Rectal smooth muscle tissue (tissue), 1 donor: ENCODE measurements at regions not wholly inside any gene's neighbourhood (a gene's known extent, or its start where the extent isn't known, plus 50 kb on each side); places are given as distances from the start of the nearest gene placed in this dataset.
A peak's percentile ranks its signal among the peaks of the same experiment; 100 is the strongest.
"Not testable (repeated sequence)": the region's sequence is repeated elsewhere in the genome, so short reads cannot be mapped to it uniquely, and the experiment has no call there.

Experiments
- H3K27ac ChIP-seq: one replicate; pipeline ENCODE4 v1.7.0; 2013; ENCODE audit warnings: low read depth, low read length, inconsistent platforms
- H3K27me3 ChIP-seq: one replicate; pipeline ENCODE4 v1.7.0; 2013; ENCODE audit warnings: low read length; ENCODE audit not compliant: control insufficient read depth, insufficient read depth
- H3K36me3 ChIP-seq: one replicate; pipeline ENCODE4 v1.7.0; 2013; ENCODE audit warnings: low read length; ENCODE audit not compliant: control insufficient read depth, insufficient read depth
- H3K4me1 ChIP-seq: one replicate; pipeline ENCODE4 v1.7.0; 2013; ENCODE audit warnings: low read length; ENCODE audit not compliant: control insufficient read depth, insufficient read depth
- H3K4me3 ChIP-seq: one replicate; pipeline ENCODE4 v1.7.0; 2013; ENCODE audit warnings: low read length
- H3K9ac ChIP-seq: one replicate; pipeline ENCODE4 v1.7.0; 2013; ENCODE audit warnings: low read length

DNA sequence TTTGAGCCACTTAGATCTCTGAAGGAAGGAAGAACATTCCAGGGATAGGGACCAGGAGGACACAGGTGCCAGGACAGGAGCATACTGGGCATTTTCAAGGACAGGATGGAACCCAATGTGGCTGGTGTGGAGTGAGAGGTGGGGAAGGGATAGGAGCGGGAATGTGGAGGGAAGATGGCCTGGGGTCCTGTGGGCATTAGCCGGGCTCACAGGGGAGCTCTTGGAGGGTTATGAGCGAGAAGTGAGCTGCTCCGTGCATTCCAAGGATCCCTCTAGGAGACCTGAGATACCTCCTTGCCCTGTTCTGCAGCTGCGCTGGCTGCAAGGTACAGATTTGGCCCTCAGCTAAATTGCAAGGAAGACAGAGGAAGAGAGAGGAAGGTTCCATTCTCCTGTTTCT, 87.5 kb downstream of the IER5 start:
- Histone ChIP-seq H3K9ac (no peak overlapping the region), H3K27me3 (no peaks in the 10 kb centered on the region), H3K27ac (no peak overlapping the region), H3K4me1 (peaks cover 15% of the 10 kb centered on the region), H3K36me3 (no peaks in the 10 kb centered on the region), H3K4me3 (no peak overlapping the region)

DNA sequence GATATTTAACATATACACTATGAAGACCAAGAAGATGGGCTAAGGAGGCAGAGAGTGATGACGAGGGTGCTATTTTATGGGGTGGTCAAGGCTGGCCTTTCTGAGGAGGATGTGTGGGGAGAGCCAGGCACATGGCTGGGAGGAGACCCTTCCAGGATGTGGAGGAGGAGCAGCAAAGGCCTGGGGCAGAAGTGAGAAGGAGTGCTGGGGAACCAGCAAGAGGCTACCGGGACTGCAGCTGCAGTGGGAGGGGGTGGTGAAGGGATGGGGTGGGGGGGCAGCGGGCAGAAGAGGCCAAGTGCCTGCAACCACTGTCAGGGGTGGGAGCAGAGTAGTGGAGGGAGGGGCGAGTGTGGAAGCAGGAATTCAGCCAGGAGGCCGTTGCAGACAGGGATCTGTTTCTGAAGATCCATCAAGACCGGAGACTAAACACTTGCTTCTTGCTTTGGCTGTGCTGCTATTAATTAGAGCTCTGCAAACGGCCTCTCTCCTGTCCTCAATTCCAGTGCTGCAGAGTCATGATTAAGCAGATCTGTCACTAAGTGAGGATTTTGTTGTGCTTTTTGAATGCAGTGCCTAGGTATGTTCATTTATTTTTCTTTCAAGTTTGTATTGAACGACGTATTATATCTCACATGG, 89.9 kb downstream of the IER5 start:
- no peak overlapping the region for H3K9ac ChIP-seq
- H3K4me3 ChIP-seq: no peak overlapping the region
- no peaks in the 10 kb centered on the region for H3K36me3 ChIP-seq
- peaks cover 15% of the 10 kb centered on the region for H3K4me1 ChIP-seq
- no peaks in the 10 kb centered on the region for H3K27me3 ChIP-seq
- H3K27ac ChIP-seq: no peak overlapping the region

DNA sequence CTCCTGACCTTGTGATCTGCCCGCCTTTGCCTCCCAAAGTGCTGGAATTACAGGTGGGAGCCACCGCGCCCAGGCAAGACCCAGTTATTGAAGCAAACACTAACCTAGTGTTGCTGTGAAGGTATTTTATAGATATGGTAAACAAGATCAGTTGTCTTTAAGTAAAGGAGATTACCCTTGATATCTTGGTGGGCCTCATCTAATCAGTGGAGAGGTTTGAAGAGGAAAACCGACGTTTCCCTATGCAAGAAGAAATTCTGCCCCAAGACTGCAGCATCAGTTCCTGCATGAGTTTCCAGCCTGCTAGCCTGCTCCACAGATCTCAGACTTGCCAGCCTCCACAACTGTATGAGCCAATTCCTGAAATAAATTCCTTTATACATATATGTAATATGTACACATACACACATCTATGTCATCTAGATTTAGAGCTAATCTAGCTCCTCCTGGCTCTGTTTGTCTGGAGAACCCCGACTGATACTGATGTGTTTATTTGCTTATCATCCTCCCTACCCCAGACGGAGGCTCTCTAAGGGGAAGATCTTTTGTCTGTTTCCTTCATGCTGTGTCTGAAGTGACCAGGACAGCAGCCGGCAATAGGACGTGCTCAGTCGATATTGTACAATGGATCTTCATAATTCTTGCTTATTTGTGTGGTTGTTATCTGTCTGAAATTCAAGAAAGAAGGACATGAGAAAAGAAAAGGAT, 90.9 kb downstream of the IER5 start:
- H3K4me1 ChIP-seq: peaks cover 15% of the 10 kb centered on the region
- H3K27ac ChIP-seq: no peak overlapping the region
- H3K27me3 ChIP-seq: no peaks in the 10 kb centered on the region
- H3K9ac ChIP-seq: no peak overlapping the region
- no peaks in the 10 kb centered on the region for H3K36me3 ChIP-seq
- H3K4me3 ChIP-seq: no peak overlapping the region

DNA sequence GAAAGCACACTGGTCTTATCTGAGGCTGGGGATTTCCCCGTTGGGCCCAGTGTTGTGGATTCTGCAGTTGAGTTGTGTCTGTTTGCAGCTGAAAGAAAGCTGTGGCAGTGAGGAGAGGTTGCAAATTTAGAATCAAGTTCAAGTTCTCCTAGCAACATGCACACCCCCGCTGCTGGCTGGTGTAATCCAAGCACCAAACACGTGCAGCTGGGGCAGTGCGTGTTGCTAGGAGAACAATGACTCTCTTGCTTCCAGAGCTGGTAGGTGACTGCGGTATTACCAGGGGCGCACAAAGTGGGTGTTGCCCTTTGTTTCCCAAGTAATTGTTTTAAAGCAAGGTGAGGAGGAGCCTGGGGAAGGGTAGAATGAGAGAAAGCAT, 91.5 kb downstream of the IER5 start:
- H3K27me3 ChIP-seq: no peaks in the 10 kb centered on the region
- H3K9ac ChIP-seq: no peak overlapping the region
- H3K4me1 ChIP-seq: peaks cover 15% of the 10 kb centered on the region
- no peak overlapping the region for H3K27ac ChIP-seq
- no peaks in the 10 kb centered on the region for H3K36me3 ChIP-seq
- H3K4me3 ChIP-seq: peak overlapping the region; percentile 13

DNA sequence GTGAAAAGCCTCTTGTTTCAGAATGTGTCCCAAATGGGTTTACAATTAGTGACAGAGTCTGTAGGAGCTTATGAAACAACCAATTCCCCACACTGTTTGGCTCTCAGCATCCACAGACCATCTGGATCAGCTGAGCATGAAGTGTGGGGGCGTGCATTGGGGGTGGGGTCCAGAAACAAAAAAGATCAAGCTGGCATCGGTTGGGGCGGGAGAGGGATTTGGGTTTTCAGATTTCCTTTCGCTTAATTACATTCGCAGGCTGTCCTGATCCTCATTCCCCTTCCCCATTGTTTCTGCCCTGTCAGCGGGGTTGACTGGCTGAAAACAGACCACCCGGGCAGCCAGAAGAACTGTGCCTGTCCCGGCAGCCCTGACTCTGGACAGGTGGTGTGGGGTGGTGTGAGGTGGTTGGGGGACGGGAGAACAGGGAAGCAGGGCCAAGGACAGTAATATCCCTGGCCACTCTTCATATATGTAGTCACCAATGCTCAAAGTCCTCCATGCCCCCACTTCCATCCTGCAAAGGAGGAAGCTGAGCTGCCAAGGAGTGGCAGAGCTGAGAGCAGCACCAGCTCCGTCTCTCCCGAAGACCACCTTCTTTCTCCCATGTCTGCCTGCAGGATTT, 92.0 kb downstream of the IER5 start:
- Histone ChIP-seq H3K27me3 (no peaks in the 10 kb centered on the region), H3K9ac (no peak overlapping the region), H3K4me3 (no peak overlapping the region), H3K27ac (no peak overlapping the region), H3K4me1 (peaks cover 15% of the 10 kb centered on the region), H3K36me3 (no peaks in the 10 kb centered on the region)

DNA sequence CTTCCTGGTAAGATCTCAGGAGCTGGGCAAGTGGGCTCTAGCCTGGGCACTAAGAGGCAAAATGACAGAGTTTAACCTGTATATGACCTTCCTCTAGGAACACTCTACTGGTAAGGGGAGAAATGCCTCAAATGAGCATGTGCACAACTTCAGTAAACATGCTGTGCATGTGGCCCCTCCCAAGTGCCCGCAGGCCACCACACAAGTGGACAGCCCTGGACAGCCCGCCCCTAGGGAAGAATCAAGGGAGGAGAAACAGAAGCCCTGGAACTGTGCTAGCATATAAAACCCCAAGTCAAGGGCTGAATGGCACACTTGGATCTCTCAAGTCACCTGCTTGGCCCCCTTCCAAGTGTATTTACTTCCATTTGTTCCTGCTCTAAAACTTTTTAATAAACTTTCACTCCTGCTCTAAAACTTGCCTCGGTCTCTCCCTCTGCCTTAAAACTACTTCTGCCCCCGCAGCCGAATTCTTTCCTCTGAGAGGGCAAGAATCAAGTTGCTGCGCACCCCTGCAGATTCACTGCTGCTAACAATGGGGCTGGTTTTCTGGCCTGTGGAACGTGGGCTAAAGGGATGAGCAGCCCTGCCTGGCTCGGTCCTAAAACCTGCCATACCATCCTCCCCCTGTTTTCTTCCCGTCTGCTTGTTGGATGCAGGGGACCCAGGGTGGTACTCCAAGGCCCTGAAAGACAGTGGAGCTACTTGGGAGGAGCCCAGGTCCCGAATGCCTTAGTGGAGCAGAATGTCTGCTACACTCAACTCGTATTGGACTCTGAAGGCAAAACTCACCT, 93.5 kb downstream of the IER5 start:
- Histone ChIP-seq H3K27me3 (no peaks in the 10 kb centered on the region), H3K4me3 (no peak overlapping the region), H3K4me1 (peaks cover 15% of the 10 kb centered on the region), H3K36me3 (no peaks in the 10 kb centered on the region), H3K9ac (no peak overlapping the region), H3K27ac (no peak overlapping the region)

DNA sequence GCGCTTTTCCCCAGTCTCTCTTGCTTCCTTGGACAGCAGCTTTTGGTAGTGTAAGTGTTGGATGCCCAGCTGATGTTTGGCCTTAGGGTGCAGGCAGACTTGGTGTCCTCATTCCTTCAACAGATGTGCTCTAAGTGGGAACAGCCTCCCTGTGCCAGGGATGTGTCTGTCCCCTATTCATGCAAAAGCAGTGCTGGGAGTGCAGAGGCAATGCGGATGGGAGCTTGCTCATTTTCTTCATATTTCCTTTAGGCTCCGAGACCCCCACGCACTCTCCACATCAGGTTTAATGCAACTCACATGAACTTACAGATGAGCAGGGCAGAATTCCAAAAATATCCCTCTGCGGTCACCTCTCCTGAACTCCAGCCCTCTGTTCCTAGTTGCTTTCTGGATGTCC, 96.1 kb downstream of the IER5 start:
- H3K4me1 ChIP-seq: peaks cover 7% of the 10 kb centered on the region
- H3K36me3 ChIP-seq: no peaks in the 10 kb centered on the region
- no peaks in the 10 kb centered on the region for H3K27me3 ChIP-seq
- no peak overlapping the region for H3K27ac ChIP-seq
- H3K9ac ChIP-seq: no peak overlapping the region
- H3K4me3 ChIP-seq: no peak overlapping the region

DNA sequence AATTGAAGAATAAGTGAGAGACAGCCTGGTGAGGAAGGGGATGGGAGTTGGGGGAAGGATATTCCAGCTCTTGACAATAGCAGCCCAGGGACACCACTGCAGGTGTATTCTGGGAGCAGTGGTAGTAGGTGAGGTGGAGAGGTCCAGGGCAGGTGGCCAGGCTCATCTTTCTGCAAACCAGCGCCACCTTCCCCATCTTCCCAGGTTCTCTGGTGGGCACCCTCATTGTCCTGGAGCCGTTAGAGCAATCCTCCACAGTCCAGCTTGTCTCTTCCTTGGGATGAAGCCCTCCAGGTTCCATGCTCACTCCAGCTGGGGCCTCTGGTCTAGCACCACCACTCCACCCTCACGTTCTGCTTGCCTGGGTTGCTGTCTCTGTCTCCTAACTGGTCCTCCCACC, 97.0 kb downstream of the IER5 start:
- Histone ChIP-seq H3K9ac (no peak overlapping the region), H3K36me3 (no peaks in the 10 kb centered on the region), H3K4me1 (no peaks in the 10 kb centered on the region), H3K27me3 (no peaks in the 10 kb centered on the region), H3K4me3 (no peak overlapping the region), H3K27ac (no peak overlapping the region)

DNA sequence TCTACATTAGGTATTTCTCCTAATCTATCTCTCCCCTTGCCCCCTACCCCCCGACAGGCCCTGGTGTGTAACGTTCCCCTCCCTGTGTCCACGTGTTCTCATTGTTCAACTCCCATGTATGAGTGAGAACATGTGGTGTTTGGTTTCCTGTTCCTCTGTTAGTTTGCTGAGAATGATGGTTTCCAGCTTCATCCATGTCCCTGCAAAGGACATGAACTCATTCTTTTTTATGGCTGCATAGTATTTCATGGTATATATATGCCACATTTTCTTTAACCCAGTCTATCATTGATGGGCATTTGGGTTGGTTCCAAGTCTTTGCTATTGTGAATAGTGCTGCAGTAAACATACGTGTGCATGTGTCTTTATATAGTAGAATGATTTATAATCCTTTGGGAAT, 97.6 kb downstream of the IER5 start:
- not testable (repeated sequence) for H3K27me3 ChIP-seq, H3K27ac ChIP-seq, H3K36me3 ChIP-seq, H3K9ac ChIP-seq, H3K4me1 ChIP-seq, H3K4me3 ChIP-seq

DNA sequence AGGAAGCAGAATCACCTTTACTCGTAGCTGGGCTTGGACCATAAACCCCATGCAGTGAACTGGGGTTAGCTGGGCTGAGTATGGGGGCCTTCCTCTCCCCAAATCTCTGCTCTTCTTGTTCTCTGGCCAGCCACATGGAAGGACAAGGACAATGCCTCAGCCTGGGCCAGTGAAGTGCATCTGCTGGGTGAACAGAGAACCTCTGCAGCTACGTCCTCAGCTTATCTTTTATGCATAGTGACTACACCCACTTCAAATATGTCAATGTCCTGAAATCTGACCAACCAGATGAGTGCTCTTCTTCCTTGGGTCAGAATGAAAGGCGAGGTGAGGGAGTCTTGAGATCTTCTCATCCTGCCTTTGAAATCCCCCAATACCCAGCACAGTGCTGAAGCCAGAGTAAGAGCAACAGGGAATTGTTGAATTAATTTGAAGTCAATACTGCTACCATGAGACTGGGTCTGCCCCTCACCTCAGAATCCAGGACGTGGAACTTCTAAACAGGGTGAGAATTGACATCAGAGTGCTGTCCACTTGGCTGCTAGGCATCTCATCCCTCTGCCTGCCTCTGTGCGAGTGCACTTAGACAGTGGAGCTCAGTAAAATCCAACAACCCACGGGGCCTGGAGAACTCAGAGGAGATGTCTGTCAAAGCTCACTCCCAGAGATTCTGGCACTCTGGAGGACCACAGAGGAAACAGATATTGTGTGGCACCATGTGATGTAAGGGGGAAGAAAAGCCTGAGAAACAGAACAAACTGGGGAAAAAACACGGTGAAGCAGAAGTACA, 99.0 kb downstream of the IER5 start:
- Histone ChIP-seq H3K27me3 (no peaks in the 10 kb centered on the region), H3K36me3 (no peaks in the 10 kb centered on the region), H3K4me3 (no peak overlapping the region), H3K27ac (no peak overlapping the region), H3K4me1 (no peaks in the 10 kb centered on the region), H3K9ac (no peak overlapping the region)

DNA sequence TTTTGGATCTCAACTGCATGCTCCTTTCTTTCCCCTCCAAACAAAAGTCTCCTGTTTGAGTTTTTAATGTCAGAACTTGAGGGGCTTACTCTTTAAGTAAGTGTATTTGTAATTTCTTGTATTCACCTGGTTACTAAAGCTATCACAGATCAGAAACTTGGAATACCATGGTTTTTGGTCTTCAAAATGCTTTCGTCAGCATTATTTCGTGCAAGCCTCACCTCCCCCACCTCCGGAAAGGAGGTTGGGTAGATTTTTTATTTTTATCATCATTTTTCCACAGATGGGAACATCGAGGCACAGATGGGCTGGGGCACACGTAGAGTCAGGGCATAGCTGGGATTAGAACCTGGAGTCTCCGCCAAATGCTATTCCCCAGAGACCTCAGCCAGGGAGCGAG, 100.7 kb downstream of the IER5 start:
- Histone ChIP-seq H3K27ac (no peak overlapping the region), H3K4me1 (no peaks in the 10 kb centered on the region), H3K36me3 (no peaks in the 10 kb centered on the region), H3K4me3 (no peak overlapping the region), H3K9ac (no peak overlapping the region), H3K27me3 (no peaks in the 10 kb centered on the region)
